Caki2 (cell line): ENCODE measurements at regions not wholly inside any gene's neighbourhood (a gene's known extent, or its start where the extent isn't known, plus 50 kb on each side); places are given as distances from the start of the nearest gene placed in this dataset.

ENCODE experiments used
- DNase-seq: peaks from one replicate; pipeline ENCODE4 v3.0.0-alpha.2; 2015; ENCODE audit warnings: low read depth
- in situ Hi-C: cut with HindIII; loops from 2 replicates; pipeline ENCODE4 v1.10.0; 2016; ENCODE audit warnings: low sequenced_read_pairs, low pct_unique_long_range_greater_than_20kb, mixed read lengths

- in situ Hi-C loops, result no loop called here
- no peak for DNase-seq
These were observed 67.9 kb upstream of the MLIP start for GRCh38 chr6:54043360-54043759.

- DNase-seq, result no peak
- in situ Hi-C loops, result no loop called here
These were observed 67.2 kb upstream of the MLIP start for GRCh38 chr6:54044059-54044458.

GRCh38 chr6:54048782-54049181 is 62.5 kb upstream of the MLIP start:
- no peak for DNase-seq
- in situ Hi-C loops, result no loop called here

DNA sequence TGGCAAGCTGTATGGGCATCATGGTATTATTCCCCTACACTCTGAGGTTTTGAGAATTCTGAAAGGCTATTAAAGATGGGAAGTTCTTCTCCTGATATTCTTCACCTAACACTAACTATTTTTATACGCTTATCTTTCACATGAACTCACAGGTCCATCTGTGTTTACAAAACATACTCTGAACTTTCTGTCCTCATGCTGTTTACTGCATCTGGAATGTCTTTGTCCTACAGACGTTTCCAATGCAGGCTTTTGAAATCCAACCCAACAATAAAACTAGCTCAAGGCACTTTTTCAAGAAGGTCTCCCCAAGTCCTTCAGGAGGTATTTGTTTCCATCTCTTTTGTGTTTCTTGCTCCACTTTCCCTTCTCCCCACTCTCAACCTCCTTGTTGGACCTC is 60.5 kb upstream of the MLIP start:
- in situ Hi-C loops, result no loop called here
- DNase-seq, result no peak

GRCh38 chr6:54053881-54054391 is 57.3 kb upstream of the MLIP start:
- in situ Hi-C loops, result no loop called here

DNA sequence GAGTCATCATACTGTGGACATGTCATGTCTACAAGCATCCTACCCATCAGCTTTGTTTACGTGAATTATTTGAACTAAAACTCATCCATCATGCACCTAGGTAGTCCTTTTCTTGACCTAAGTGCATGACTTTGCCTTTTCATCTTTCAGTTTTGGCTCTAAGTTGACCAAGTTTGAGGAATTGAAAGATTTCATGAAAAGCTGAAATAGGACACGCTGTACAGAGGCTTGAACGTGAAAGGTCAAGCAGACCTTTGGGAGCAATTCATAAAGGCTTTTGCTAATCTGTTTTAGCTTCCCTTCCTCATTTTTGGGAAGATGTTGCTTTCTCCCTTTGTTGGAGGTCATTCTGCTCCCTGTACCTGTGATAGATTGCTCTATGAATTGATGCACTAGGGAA is 55.1 kb upstream of the MLIP start:
- in situ Hi-C loops, result no loop called here
- DNase-seq, result no peak

More at GRCh38 chr6:54053881-54054391, 57.3 kb upstream of the MLIP start:
- DNase-seq, result peak; percentile 31

DNA sequence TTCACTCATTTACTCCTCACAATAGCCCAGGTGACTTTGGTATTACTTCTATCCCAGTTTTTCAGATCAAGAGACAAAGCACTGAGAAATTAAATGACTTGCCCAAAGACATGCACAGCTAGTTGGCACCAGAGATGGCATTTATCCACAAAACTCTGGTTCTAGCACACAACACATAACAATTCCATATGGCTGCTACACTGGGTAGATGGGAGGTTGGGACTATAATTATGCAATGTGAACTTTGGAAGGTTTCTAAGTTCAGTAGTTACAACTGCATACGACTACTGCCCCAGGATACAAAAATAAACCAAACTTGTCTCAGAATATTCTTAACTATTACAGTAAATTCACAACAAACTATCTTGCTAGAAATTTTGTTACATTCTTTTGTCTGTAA is 54.2 kb upstream of the MLIP start:
- no peak for DNase-seq
- in situ Hi-C loops, result no loop called here

DNA sequence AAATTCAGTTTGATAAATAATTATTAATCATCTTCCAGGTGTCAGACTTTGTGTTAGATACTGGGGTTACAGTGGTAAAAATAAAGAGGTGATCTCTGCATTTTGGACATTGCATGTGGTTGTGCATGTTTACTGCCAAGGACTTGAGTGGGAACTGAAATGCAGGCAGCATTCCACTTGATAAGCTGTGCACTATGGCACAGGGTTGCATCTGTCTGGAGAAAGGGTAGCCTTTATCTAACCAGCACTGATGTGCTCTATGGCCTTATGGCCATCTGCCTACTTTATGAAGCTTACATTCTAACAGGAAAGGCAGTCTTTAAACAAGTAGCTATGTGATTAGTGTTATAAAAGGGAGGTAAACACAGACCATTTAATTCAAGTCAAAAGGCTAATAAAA is 53.0 kb upstream of the MLIP start:
- DNase-seq, result no peak
- in situ Hi-C loops, result no loop called here

- no peak for DNase-seq
- in situ Hi-C loops, result no loop called here
These were observed 51.6 kb upstream of the MLIP start for GRCh38 chr6:54059683-54060082.

GRCh38 chr6:54060286-54060685 is 51.0 kb upstream of the MLIP start:
- in situ Hi-C loops, result no loop called here
- DNase-seq, result no peak
